H9 (cell line): ENCODE measurements at regions not wholly inside any gene's neighbourhood (a gene's known extent, or its start where the extent isn't known, plus 50 kb on each side); places are given as distances from the start of the nearest gene placed in this dataset.
A peak's percentile ranks its signal among the peaks of the same experiment; 100 is the strongest.

ENCODE experiments used
- DNase-seq: peaks from one replicate; pipeline ENCODE4 v3.0.0-alpha.2; 2017
- H2AFZ ChIP-seq: one replicate; pipeline ENCODE4 v1.6.1; 2013; ENCODE audit warnings: mild to moderate bottlenecking, low read length, control low read depth, moderate library complexity
- H2AK5ac ChIP-seq: 2 replicates; pipeline ENCODE4 v1.6.1; 2013; ENCODE audit warnings: low read length, control low read depth, mixed read lengths; ENCODE audit not compliant: insufficient read length
- H2BK120ac ChIP-seq: one replicate; pipeline ENCODE4 v1.6.1; 2013; ENCODE audit warnings: low read depth, mild to moderate bottlenecking, low read length, control low read depth, inconsistent platforms; ENCODE audit not compliant: poor library complexity, severe bottlenecking
- H2BK12ac ChIP-seq: 2 replicates; pipeline ENCODE4 v1.6.1; 2013; ENCODE audit warnings: low read length, control low read depth, mixed read lengths, low read depth; ENCODE audit not compliant: insufficient read length
- H2BK15ac ChIP-seq: 2 replicates; pipeline ENCODE4 v1.6.1; 2013; ENCODE audit warnings: low read depth, low read length, control low read depth
- H2BK20ac ChIP-seq: one replicate; pipeline ENCODE4 v1.6.1; 2013; ENCODE audit warnings: low read depth, mild to moderate bottlenecking, low read length, control low read depth, inconsistent platforms; ENCODE audit not compliant: poor library complexity, severe bottlenecking
- H2BK5ac ChIP-seq: 2 replicates; pipeline ENCODE4 v1.6.1; 2013; ENCODE audit warnings: low read length, control low read depth, mixed read lengths; ENCODE audit not compliant: insufficient read length
- H3K14ac ChIP-seq: 2 replicates; pipeline ENCODE4 v1.6.1; 2013; ENCODE audit warnings: low read length, control low read depth; ENCODE audit not compliant: insufficient read depth
- H3K18ac ChIP-seq: 2 replicates; pipeline ENCODE4 v1.6.1; 2013; ENCODE audit warnings: low read depth, mild to moderate bottlenecking, mixed read lengths, low read length, control low read depth; ENCODE audit not compliant: insufficient read length
- H3K23ac ChIP-seq: 2 replicates; pipeline ENCODE4 v1.6.1; 2013; ENCODE audit warnings: low read length, control low read depth, mixed read lengths, low read depth; ENCODE audit not compliant: insufficient read length
- H3K23me2 ChIP-seq: 2 replicates; pipeline ENCODE4 v1.6.1; 2013; ENCODE audit warnings: low read depth, mild to moderate bottlenecking, mixed read lengths, low read length, control low read depth; ENCODE audit not compliant: insufficient read length, poor library complexity, severe bottlenecking
- H3K27ac ChIP-seq: 2 replicates; pipeline ENCODE4 v1.5.1; 2013; ENCODE audit warnings: low read length, control low read depth, mixed read lengths, low read depth; ENCODE audit not compliant: insufficient read length
- H3K27me3 ChIP-seq: 2 replicates; pipeline ENCODE4 v1.6.1; 2013; ENCODE audit warnings: low read length, control low read depth, inconsistent platforms; ENCODE audit not compliant: insufficient read depth
- H3K4ac ChIP-seq: 2 replicates; pipeline ENCODE4 v1.6.1; 2013; ENCODE audit warnings: low read depth, mild to moderate bottlenecking, control low read depth, inconsistent platforms, low read length, moderate library complexity
- H3K4me1 ChIP-seq: 2 replicates; pipeline ENCODE4 v1.6.1; 2013; ENCODE audit warnings: low read length, control low read depth, inconsistent platforms; ENCODE audit not compliant: insufficient read depth
- H3K4me2 ChIP-seq: 2 replicates; pipeline ENCODE4 v1.6.1; 2013; ENCODE audit warnings: low read length, control low read depth, mixed read lengths; ENCODE audit not compliant: insufficient read length, insufficient read depth
- H3K56ac ChIP-seq: 2 replicates; pipeline ENCODE4 v1.6.1; 2013; ENCODE audit warnings: low read depth, mild to moderate bottlenecking, mixed read lengths, low read length, control low read depth; ENCODE audit not compliant: insufficient read length
- H3K79me1 ChIP-seq: 2 replicates; pipeline ENCODE4 v1.6.1; 2013; ENCODE audit warnings: low read depth, mild to moderate bottlenecking, moderate library complexity, low read length, control low read depth, inconsistent platforms; ENCODE audit not compliant: insufficient read depth, poor library complexity, severe bottlenecking
- H3K79me2 ChIP-seq: 2 replicates; pipeline ENCODE4 v1.6.1; 2013; ENCODE audit warnings: low read length, control low read depth, inconsistent platforms; ENCODE audit not compliant: insufficient read depth
- H3K9ac ChIP-seq: 2 replicates; pipeline ENCODE4 v1.6.1; 2013; ENCODE audit warnings: low read length, control low read depth, mixed read lengths; ENCODE audit not compliant: insufficient read length; ENCODE audit errors: extremely low read depth
- H3K9me3 ChIP-seq: one replicate; pipeline ENCODE4 v1.6.1; 2013; ENCODE audit warnings: low read depth, low read length, inconsistent platforms; ENCODE audit not compliant: control insufficient read depth
- H3T11ph ChIP-seq: one replicate; pipeline ENCODE4 v1.6.1; 2013; ENCODE audit warnings: mild to moderate bottlenecking, low read length, control low read depth, inconsistent platforms
- H4K20me1 ChIP-seq: one replicate; pipeline ENCODE4 v1.6.1; 2013; ENCODE audit not compliant: control insufficient read depth, insufficient read length, insufficient read depth
- H4K5ac ChIP-seq: 2 replicates; pipeline ENCODE4 v1.6.1; 2013; ENCODE audit warnings: low read depth, mild to moderate bottlenecking, mixed read lengths, low read length, control low read depth; ENCODE audit not compliant: insufficient read length
- H4K8ac ChIP-seq: replicated peaks from 2 replicates; pipeline ENCODE4 v1.6.1; 2013; ENCODE audit warnings: low read length, control low read depth, mixed read lengths, low read depth; ENCODE audit not compliant: insufficient read length
- H4K91ac ChIP-seq: 2 replicates; pipeline ENCODE4 v1.6.1; 2013; ENCODE audit warnings: low read depth, mild to moderate bottlenecking, moderate library complexity, mixed read lengths, low read length, control low read depth; ENCODE audit not compliant: insufficient read length
- H3K27ac Mint-ChIP-seq, 3 experiments: 2 replicates in 2 of 3; 3 replicates in 1 of 3; pipeline ENCODE4 v1.8.0; 2020 to 2021; ENCODE audit warnings: mixed read lengths in 3 of 3, mild to moderate bottlenecking in 1 of 3, moderate library complexity in 1 of 3
- H3K27me3 Mint-ChIP-seq: 2 replicates; pipeline ENCODE4 v1.8.0; 2021; ENCODE audit warnings: low read depth, mild to moderate bottlenecking, moderate library complexity, mixed read lengths
- H3K36me3 Mint-ChIP-seq, 3 experiments: 2 replicates in 2 of 3; 3 replicates in 1 of 3; pipeline ENCODE4 v1.8.0; 2020 to 2021; ENCODE audit warnings: low read depth in 3 of 3, mixed read lengths in 3 of 3; ENCODE audit not compliant: insufficient read depth in 1 of 3
- H3K4me1 Mint-ChIP-seq, 2 experiments: 2 replicates each; pipeline ENCODE4 v1.8.0; 2020; ENCODE audit warnings: mixed read lengths in 2 of 2
- H3K4me3 Mint-ChIP-seq, 2 experiments: 2 replicates in 1 of 2; 3 replicates in 1 of 2; pipeline ENCODE4 v1.8.0; 2020 to 2021; ENCODE audit warnings: mild to moderate bottlenecking in 2 of 2, mixed read lengths in 2 of 2, moderate library complexity in 1 of 2
- H3K9me3 Mint-ChIP-seq, 2 experiments: 2 replicates in 1 of 2; 3 replicates in 1 of 2; pipeline ENCODE4 v1.8.0; 2020; ENCODE audit warnings: mild to moderate bottlenecking in 2 of 2, mixed read lengths in 2 of 2, moderate library complexity in 1 of 2
- WGBS: extraction: QIAGEN DNeasy Blood & Tissue Kit; methylation state at CpG from one replicate; pipeline ENCODE4 v1.1.7; 2013; ENCODE audit warnings: missing lambda C conversion rate, low lambda C conversion rate, mixed read lengths; ENCODE audit not compliant: insufficient read length; ENCODE audit errors: extremely low coverage; 5-methylcytosine and 5-hydroxymethylcytosine counted together
- TF ChIP-seq, protein P1 (sequence below): fragments of 200-600 bp; sonication (generic); conservative IDR thresholded peaks from 3 replicates; pipeline ENCODE4 v1.8.0; 2021; ENCODE audit warnings: antibody characterized with exemption, mild to moderate bottlenecking

GRCh38 chr14:89507926-89508460, 91.0 kb upstream of the FOXN3 start:
- H3K27me3 Mint-ChIP-seq: no peaks in the 10 kb centered on the region
- no CpG with 5 or more reads among the region's 7 CpGs for WGBS

More at GRCh38 chr14:89507926-89508460, 91.0 kb upstream of the FOXN3 start:
- Histone ChIP-seq H2AFZ (no peak overlapping the region), H4K5ac (no peak overlapping the region), H2BK5ac (no peak overlapping the region), H4K8ac (no peak overlapping the region), H2BK20ac (no peak overlapping the region), H3K14ac (no peak overlapping the region), H3K9me3 (no peaks in the 10 kb centered on the region), H2BK12ac (no peak overlapping the region), H3K27me3 (no peaks in the 10 kb centered on the region), H4K20me1 (no peaks in the 10 kb centered on the region), H3K9ac (no peak overlapping the region), H2BK15ac (no peak overlapping the region), H3T11ph (no peak overlapping the region), H2AK5ac (no peak overlapping the region), H2BK120ac (no peak overlapping the region), H4K91ac (no peak overlapping the region), H3K79me1 (no peaks in the 10 kb centered on the region), H3K27ac (no peak overlapping the region), H3K23ac (no peak overlapping the region), H3K56ac (no peak overlapping the region), H3K23me2 (no peaks in the 10 kb centered on the region), H3K4me2 (no peak overlapping the region), H3K4me1 (peaks cover 12% of the 10 kb centered on the region), H3K79me2 (peaks cover 12% of the 10 kb centered on the region; the same call in 1 of the 2 replicates), H3K4ac (no peak overlapping the region), H3K18ac (no peak overlapping the region)
- H3K4me3 Mint-ChIP-seq: no peak overlapping the region
- DNase-seq: no peak
- H3K27ac Mint-ChIP-seq: peak overlapping the region in 2 of 3 experiments; percentile 23 to 78; a peak in 4 of 7 replicates
- peaks cover 43 to 44% of the 10 kb centered on the region in 2 experiments for H3K4me1 Mint-ChIP-seq
- peaks cover 34 to 42% (median 40%) of the 10 kb centered on the region in 3 experiments for H3K36me3 Mint-ChIP-seq
- peaks cover 10% of the 10 kb centered on the region in 2 experiments; a peak in 4 of 5 replicates for H3K9me3 Mint-ChIP-seq
- TF ChIP-seq, protein P1, sequence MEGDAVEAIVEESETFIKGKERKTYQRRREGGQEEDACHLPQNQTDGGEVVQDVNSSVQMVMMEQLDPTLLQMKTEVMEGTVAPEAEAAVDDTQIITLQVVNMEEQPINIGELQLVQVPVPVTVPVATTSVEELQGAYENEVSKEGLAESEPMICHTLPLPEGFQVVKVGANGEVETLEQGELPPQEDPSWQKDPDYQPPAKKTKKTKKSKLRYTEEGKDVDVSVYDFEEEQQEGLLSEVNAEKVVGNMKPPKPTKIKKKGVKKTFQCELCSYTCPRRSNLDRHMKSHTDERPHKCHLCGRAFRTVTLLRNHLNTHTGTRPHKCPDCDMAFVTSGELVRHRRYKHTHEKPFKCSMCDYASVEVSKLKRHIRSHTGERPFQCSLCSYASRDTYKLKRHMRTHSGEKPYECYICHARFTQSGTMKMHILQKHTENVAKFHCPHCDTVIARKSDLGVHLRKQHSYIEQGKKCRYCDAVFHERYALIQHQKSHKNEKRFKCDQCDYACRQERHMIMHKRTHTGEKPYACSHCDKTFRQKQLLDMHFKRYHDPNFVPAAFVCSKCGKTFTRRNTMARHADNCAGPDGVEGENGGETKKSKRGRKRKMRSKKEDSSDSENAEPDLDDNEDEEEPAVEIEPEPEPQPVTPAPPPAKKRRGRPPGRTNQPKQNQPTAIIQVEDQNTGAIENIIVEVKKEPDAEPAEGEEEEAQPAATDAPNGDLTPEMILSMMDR: no peak
